SK-N-MC (cell line): ENCODE measurements at regions not wholly inside any gene's neighbourhood (a gene's known extent, or its start where the extent isn't known, plus 50 kb on each side); places are given as distances from the start of the nearest gene placed in this dataset.

Experiments
- EZH2 ChIP-seq: fragments of 200-600 bp; sonication (generic); IDR thresholded peaks from one replicate; pipeline ENCODE4 v1.6.1; 2017; ENCODE audit warnings: antibody characterized with exemption
- POLR2AphosphoS5 ChIP-seq: IDR thresholded peaks from 2 replicates; pipeline ENCODE4 v1.6.1; 2012; ENCODE audit warnings: mild to moderate bottlenecking, low read depth, low read length, borderline replicate concordance

- TF ChIP-seq POLR2AphosphoS5 (no peak), EZH2 (no peak)
Measured at GRCh38 chr1:230584660-230585059, 57.6 kb upstream of the COG2 start.
